ENCODE measurements at regions not wholly inside any gene's neighbourhood (a gene's known extent, or its start where the extent isn't known, plus 50 kb on each side); places are given as distances from the start of the nearest gene placed in this dataset.

DNA sequence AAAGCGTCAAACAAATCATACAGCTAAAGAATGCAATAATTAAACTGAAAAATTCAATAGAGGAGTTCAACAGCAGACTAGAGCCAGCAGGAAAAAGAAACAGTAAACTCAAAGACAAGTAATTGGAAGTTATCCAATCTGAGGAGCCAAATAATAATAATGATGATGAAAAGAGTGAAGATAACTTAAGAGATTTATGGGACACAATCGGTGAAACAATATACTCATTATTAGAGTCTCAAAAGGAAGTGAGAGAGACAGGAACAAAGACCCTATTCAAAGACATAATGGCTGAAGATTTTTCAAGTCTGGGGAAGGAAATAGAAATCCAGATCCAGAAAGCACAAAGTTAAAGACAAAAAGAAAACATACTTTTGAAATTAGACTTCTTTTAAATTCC is 263.9 kb upstream of the NR4A3 start:
- no peak for TF ChIP-seq CTCF (IDR thresholded peaks at IDR 0.05; ENCODE audit: low read depth, low read length)
- DNase-seq (ENCODE audit: low read depth in 2 of 2), result no peak

GRCh38 chr9:99559776-99560175 is 261.9 kb upstream of the NR4A3 start:
- no peak for DNase-seq (ENCODE audit: low read depth in 2 of 2)
- TF ChIP-seq CTCF (IDR thresholded peaks at IDR 0.05; ENCODE audit: low read depth, low read length), result no peak
- no peak overlapping the region for H3K4me3 ChIP-seq (replicated peaks in 1 of 2; ENCODE audit: low read depth in 2 of 2, low read length in 2 of 2)

More for the DNA sequence above, 263.9 kb upstream of the NR4A3 start:
- H3K4me3 ChIP-seq (replicated peaks in 1 of 2; ENCODE audit: low read depth in 2 of 2, low read length in 2 of 2), result no peak overlapping the region

GRCh38 chr9:99560561-99560960 is 261.1 kb upstream of the NR4A3 start:
- no peak overlapping the region for H3K4me3 ChIP-seq (replicated peaks in 1 of 2; ENCODE audit: low read depth in 2 of 2, low read length in 2 of 2)
- no peak for DNase-seq (ENCODE audit: low read depth in 2 of 2)
- TF ChIP-seq CTCF (IDR thresholded peaks at IDR 0.05; ENCODE audit: low read depth, low read length), result no peak

GRCh38 chr9:99561509-99561917 is 260.2 kb upstream of the NR4A3 start:
- H3K4me3 ChIP-seq (replicated peaks in 1 of 2; ENCODE audit: low read depth in 2 of 2, low read length in 2 of 2), result no peak overlapping the region
- no peak for TF ChIP-seq CTCF (IDR thresholded peaks at IDR 0.05; ENCODE audit: low read depth, low read length)
- DNase-seq (ENCODE audit: low read depth in 2 of 2), result no peak

DNA sequence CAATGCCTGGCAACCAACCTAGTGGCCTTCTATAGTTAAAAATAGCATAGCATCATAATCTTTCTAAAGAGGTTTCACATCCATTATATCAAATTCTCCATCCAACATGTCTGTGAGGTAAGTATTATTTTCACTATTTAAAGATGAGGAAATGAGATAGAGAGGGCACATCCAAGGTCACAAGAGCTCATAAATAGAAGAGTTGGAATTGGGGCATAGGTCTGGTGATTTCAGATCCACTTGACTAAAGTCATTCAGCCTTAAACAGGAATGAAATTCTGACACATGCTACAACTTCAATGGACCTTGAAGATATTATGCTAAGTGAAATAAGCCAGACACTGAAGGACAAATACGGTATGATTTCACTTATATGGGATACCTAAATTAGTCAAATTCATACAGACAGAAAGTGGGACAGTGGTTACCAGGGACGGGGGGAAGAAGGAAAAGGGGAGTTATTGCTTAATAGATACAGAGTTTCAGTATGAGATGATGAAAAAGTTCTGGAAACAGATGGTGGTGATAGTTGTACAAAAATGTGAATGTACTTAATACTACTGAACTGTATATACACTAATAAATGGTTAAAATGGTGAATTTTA is 259.6 kb upstream of the NR4A3 start:
- H3K4me3 ChIP-seq (replicated peaks in 1 of 2; ENCODE audit: low read depth in 2 of 2, low read length in 2 of 2), result no peak overlapping the region
- no peak for TF ChIP-seq CTCF (IDR thresholded peaks at IDR 0.05; ENCODE audit: low read depth, low read length)
- no peak for DNase-seq (ENCODE audit: low read depth in 2 of 2)

DNA sequence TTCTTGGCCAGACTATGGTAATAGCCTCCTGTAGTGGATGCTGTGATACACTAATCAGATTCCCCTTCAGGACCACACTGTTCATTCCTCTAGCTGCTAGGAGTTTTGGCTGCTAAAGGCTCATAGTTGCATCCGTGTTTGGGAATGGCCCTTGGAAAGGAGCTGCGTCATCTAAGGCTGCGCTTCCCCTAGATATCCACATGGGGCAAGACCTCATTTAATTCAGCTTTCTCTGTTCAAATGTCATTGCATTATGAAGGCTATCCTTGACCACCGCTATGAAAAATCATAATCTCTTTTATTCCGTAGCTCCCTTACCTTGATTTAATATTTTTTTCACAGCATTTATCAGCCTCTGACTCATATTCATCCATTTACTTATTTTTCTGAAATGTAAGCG is 258.3 kb upstream of the NR4A3 start:
- DNase-seq (ENCODE audit: low read depth in 2 of 2), result no peak
- H3K4me3 ChIP-seq (replicated peaks in 1 of 2; ENCODE audit: low read depth in 2 of 2, low read length in 2 of 2), result no peak overlapping the region
- TF ChIP-seq CTCF (IDR thresholded peaks at IDR 0.05; ENCODE audit: low read depth, low read length), result no peak

GRCh38 chr9:99565203-99565602 is 256.5 kb upstream of the NR4A3 start:
- DNase-seq (ENCODE audit: low read depth in 2 of 2), result no peak
- TF ChIP-seq CTCF (IDR thresholded peaks at IDR 0.05; ENCODE audit: low read depth, low read length), result no peak
- H3K4me3 ChIP-seq (replicated peaks in 1 of 2; ENCODE audit: low read depth in 2 of 2, low read length in 2 of 2), result no peak overlapping the region
